GM21619 (cell line): ENCODE measurements at regions not wholly inside any gene's neighbourhood (a gene's known extent, or its start where the extent isn't known, plus 50 kb on each side); places are given as distances from the start of the nearest gene placed in this dataset.

Source experiments
- ATAC-seq: cut with Tn5 transposase; IDR thresholded peaks from one replicate; pipeline ENCODE4 v1.9.1; 2021; ENCODE audit not compliant: unreplicated experiment

DNA sequence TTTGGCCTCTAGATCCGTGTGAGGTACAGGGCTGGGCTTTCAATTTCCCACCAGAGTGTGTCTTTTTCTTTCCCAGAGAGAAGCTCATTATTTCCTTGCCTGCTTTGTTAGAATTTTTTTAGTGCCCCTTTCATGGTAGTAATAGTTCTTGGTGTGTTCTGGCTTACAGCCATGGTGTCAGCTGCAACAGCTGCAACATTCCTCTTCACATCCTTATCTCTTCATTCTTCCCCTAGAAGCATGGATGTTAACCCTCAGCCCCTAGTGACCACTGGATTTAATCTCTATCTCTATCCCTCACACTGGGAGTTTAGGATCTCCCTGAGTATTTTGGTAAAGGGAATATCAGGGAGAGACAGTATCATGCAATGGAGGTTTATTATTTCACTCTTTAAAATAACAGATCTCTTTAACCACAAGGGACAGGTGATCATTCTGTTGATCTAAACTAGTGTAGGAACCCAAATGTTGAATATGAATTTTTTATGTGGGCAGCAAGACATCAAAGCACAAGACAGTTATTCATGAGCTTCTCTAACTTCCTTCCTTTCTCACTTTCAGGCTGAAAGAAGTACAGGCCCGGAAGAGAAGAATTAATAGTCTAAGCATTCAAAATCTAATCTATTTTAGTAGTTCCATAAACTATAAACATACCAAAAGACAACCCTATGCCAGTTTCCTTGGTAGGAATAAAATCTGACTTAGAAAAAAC lies 160.2 kb downstream of the FAM170A start:
- no peak for ATAC-seq

DNA sequence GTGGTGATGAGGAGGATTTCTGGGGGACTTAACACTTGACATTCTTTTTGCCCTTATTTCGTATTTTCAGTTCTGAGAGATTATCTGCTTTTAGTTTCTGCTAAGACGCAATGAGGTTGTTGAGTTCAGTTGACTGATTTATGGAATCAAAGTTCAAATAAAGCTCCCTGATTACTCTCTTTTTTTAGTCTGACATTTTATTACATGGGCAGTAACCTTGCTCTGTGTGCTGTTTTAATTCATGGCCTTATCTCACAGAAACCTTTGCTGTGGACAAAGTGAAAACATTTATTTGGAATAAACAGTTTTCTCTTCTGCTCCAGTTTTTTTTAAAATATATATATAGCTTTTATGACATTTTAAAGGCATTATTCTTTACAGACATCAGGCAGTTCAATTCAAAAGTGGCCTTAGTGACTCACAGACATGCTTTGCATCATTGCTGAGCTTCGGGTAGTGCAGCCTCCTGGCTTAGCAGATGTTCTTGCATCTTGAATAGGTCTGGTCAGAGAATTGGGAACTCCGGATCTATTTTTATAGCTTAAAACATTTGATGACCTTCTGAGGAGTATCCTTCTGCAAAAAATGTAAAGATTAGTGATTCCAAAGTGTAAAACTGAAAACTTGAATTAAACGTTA lies 162.9 kb downstream of the FAM170A start:
- no peak for ATAC-seq

DNA sequence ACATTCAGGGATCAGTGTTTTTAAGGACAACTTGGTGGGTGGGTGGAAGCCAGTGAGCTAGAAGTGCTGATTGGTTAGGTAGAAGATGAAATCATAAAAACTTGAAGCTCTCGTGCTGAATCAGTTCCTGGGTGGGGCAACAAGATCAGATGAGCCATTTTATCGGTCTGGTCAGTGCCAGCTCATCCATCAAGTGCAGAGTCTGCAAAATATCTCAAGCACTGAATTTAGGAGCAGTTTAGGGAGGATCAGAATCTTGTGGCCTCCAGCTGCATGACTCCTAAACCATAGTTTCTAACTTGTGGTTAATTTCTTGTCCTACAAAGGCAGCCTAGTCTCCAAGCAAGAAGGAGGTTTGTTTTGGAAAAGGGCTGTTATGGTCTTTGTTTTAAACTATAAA lies 166.4 kb downstream of the FAM170A start:
- ATAC-seq, result no peak

DNA sequence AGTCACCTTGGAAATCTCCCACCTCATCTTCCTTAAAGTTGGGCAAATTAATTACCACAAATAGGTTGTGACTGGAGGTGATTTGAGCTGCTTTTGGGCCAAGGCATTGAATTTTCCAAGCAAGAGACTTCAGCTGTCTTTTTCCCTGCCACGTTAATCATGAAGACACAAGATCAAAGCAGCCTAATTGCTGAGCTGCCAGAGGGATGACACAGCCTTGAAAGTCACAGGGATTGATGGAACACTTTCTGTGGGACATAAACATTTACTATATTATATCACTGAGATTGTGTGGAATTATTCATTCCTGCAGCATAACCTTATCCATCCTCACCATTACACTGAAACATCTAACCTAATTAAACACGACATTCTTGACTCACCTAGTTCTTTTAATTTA lies 172.2 kb downstream of the FAM170A start:
- ATAC-seq, result no peak

DNA sequence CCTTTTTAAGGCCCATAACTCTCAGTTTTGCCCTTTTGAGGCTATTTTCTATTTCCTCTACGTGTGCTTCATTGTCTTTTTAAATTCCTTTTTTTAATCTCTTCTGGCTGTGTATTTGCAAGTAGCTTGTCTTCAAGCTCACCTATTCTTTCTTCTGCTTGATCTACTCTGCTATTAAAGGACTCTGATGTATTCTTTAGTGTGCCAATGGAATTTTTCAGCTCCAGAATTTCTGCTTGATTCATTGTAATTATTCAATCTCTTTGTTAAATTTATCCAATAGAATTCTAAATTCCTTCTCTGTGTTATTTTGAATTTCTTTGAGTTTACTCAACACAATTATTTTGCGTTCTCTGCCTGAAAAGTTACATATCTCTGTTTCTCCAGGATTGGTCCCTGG lies 178.7 kb downstream of the FAM170A start:
- no peak for ATAC-seq

DNA sequence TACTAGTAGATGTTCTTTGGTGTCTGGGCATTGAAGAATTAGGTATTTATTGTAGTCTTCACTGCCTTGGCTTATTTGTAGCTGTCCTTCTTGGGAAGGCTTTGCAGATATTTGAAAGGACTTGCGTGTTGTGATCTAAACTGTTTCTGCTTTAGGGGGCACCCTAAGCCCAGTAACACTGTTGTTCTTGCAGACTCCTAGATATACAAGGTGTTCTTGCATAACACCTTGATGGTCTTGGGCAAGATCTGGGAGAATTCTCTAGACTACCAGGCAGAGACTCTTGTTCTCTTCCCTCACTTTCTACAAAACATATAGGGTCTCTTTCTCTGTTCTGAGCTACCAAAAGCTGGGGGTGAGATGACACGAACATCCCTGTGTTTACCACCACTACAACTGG lies 179.1 kb downstream of the FAM170A start:
- no peak for ATAC-seq

DNA sequence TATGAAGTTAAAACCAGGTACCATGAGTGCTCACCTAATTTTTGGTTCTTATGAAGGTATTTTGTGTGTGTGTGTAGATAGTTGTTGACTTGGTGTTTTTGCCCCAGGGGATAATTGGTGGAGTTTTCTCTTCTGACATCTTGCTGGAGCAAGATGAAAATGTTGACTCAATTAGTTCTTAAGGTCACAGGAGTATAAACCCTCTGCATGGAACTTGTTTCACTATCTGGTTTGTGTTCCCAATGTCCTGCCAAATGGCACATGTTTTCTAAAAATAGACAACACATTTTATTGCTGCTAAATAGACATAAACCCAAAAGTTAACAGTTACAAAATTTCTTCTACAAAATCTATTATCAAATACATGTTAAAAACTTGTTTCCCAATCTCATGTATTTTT lies 180.9 kb downstream of the FAM170A start:
- ATAC-seq, result no peak

DNA sequence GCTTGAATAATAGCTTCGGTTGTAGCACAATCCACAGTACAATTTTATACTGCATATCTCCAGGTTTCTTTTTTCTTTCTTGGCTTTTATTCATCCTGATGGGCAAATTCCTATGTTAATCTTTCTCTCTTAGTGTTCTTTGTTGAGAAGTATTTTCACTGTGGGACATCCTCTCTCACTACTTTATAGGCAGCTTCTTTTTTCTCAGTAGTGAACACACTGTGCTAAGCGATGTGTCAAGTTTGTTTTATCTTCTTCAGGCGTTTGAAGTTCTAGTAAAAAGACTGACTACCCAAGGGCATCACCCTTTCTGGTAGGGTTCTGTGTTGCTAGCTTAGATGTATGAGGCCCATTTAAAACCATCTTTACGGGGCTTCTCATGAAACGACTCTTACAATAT lies 182.1 kb downstream of the FAM170A start:
- ATAC-seq, result no peak

DNA sequence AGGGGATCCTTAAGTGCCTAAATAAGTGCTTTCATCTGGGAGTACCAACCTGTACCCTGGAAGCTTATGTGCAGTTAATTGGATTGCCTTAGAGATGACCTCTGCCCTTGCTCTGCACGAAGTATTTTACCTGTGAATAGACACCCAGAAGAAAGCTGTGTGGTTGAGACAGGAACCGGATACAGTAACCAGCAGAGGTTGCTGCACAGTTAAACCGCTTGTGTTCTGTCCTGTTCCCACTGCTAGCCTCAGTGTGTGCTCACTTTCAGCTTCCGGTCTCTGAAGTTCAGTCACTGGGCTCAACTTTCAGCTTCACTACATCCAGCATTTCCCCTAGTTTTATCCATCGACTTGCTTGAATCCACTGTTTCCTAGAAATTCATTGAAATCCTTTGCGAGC lies 185.3 kb downstream of the FAM170A start:
- ATAC-seq, result no peak

DNA sequence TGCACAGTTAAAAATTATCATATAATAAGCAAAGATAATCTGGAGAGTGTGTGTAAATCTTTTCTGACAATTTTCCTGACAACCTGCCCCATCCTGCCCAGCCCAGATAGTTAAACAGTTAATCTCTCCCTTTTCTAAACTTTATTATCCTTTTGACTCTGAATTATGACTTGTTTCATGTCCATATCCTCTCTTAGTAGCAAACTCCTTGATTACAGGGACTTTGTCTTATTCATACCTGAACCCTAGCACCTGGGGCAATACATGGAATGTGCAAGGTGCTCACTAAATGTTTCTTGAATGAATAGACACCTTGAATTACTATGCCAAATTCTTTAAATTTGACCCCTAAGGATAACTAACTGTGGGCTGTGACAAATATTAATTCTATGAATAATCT lies 186.7 kb downstream of the FAM170A start:
- no peak for ATAC-seq

DNA sequence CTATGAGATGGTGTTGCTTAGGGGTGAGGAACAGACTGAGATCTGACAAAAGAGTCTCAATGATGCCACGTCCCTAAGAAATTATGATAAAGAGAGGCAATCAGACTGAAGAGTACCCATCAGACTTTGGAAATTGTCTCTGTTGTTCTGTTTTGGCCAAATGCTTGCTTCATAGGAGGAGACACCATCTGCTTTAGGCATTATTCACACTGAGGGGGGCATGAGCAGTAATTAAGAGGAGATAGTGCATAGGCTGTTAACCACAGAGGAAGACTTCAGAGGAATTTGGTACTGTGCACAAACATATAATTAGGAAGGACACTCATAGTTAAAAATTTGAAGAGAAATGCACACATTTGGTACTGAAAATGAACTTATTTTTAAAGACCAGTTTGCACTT lies 190.7 kb downstream of the FAM170A start:
- ATAC-seq, result no peak

DNA sequence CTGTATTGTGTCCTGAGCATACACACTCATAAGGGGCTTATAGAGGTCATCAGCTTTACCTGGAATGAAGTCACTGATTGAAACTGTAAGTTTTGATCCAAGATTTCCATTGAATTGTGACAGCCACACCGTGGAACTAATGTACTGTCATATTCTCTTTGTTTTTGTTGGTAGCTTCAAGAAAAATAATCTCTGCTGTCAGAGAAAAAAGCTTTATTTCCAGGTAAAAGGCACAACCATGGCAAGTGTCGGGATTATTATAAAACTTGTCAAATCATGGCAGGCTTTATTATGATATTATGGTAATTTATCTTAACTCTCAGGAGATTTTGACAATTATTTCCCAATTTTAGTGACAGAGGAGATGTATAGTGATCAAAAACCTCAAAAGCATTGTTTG lies 191.2 kb downstream of the FAM170A start:
- ATAC-seq, result no peak

DNA sequence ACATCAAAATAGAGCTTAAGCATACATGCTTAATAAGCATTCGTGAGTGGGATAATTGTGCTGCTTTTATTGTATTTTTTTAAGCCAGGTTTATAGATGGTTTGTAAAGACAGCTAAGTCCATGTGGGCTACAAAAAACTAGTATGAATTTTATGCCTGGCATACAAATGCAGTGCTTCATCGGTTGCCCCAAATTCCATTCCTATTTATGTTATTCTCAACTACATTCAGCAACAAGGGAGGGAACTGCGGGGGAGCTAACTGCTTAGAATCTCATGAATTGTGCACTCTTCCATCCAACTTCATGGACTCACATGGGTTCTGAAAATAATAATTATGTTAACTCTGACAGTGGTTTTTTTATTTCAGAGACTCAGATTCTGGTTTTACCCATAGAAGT lies 199.2 kb downstream of the FAM170A start:
- no peak for ATAC-seq

DNA sequence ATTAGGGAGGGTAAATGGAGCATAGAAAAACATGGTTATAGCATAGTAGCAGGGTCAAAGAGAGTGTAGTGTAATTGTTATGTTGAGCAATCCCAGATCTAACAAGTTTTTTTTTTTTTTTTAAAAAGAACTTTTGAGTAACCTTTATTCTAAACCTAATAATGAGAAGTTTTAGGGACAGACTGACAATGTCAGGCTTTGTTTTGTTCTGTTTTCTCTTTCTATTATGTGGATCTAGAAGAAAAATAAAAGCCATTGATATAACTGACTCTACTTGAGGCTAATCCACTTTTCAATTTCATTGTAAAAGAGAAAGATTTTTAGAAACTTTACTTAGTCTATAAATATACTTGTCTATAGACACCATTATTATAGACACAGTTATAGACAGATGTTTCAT lies 200.0 kb downstream of the FAM170A start:
- ATAC-seq, result no peak

DNA sequence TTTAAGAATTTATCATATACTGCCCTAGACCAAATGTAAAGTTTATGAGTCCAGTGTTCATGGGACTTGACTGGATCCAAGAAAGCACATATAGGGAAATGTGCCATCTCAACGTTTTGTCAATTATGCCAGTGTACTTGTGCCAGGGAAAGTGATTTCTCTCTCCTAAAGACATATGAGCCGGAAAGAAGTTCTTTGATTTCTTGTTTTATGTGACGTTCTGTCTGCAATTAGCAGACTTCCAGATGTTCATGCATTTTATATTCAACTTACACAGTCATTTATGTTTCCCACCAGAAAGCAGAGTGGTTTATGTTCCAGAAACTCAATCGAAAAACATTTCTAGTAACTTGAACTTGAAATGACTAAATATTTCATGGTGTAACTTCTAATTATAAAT lies 203.8 kb downstream of the FAM170A start:
- ATAC-seq, result no peak

DNA sequence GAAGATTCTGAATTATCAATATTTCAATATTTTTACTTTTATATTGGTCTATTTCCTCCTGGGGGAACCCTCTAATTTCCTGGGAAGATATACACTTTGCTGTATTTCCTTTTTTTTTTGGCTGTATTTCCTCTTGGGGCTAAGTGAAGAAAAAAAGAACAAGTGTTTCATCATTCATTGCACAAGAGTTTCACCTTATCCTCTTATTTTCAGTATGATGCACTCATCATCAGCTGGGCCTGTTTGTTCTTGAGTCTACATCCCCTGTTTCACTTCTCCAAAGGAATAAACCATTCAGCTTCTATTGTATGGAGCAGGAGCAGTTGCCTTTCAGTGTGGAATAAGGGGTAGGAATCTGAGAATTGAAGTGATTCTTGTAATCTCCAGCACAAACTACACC lies 210.8 kb downstream of the FAM170A start:
- no peak for ATAC-seq

DNA sequence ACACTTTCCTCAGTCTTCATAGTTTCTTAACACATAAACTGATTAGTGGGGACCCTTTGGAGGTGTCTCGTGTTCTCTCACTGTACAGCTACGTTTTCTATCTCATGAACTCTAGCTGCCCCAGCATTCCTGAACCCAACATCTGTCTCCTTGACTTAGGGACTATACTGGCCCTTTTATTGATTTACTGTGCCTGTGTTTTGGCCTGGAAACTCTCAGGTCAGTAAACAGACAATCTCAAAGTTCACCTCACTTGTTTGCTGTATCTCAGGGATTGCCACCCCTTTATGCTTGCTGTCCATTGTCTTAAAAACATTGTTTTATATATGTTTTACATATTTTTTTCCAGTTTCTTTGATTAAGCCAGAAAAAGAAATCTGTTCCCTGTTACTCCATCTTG lies 222.8 kb downstream of the FAM170A start:
- no peak for ATAC-seq

DNA sequence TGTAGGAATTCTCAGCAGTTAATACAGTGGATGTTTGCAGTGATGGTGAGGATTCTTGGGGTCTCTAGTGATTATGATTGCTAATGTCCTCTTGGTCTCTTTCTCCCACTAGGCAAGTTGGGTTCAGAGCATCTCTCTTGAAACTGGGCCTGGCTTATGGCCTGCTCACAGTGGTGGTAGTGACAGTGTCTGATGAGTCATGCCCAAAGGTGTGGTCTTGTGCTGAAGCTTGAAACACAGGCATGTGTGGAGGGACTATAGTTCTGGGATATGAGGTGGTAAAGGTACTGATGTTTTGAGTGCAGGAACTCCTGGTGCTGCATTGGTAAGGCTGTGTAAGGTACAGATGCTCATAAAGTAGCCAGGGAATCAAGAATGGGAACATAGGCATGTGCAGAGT lies 231.1 kb downstream of the FAM170A start:
- ATAC-seq, result no peak

DNA sequence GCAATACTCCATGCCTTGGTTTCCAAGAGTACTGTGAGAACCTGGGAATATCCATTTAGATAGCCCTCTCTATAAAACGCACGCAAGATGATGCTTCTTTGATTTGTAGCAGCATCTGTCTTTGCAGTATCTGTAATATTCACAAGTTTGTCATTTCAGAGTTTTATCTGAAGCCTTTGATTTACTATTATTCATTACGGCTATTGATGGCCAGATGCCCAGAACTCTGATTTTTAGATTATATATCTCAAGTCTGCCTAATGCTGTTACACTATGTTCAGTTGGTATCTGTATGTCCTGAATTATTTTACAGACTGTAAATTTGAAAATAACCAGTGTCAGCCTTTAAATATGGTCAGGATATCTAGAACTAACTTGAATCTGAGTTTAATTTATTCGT lies 233.3 kb downstream of the FAM170A start:
- no peak for ATAC-seq

DNA sequence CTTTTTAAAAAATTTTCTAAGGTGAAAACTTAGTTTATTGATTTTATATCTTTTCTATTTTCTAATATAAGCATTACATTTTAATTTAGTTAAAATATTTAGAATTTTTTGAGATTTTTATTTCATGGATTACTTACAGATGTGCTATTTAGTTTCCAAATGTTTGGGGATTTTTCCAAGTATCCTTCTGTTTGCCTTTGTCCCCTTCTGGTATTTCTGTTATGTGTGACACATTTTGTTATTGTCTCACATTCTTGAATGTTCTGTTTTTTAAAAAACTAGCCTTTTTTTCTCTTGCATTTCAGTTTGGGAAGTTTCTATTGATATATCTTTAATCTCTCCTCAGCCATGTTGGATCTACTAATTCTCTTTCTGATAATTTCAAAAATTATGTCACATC lies 234.9 kb downstream of the FAM170A start:
- no peak for ATAC-seq

DNA sequence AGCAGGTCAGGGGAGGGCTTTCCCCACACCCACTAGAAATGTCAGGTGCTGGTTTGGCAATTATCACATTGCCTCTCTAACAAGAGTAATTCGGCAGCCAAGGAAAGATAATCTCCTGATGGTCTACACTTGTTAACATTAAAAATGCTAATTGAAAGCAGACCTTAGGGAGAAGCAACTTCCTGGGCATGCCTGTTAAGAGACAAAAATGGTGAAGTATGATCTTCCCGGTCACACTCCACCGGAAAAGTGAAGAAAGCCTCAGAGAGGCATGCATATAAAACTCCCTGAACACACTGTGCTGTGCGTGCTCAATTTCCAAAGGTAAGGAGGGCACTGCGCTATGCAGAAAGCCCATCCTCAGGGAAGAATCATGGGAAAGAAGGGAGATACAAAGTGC lies 244.3 kb downstream of the FAM170A start:
- ATAC-seq, result no peak

DNA sequence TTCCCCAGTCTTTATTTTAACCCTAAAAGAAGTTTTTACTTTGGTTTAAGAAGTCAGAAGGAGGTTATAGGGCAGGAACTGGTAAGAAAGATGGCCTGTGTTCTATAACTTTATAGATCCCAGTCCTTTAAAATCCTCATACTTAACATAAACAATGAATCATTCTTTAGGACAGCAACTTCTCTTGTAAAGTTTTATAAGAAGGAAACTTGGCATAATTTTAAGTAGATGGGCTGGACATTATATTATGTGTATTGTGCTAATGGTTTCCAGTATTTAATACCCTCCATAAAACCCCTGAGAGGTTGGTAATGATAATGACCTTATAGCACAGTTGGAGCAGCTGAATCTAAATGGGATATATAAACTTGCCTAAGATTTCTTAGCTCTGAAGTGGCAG lies 247.2 kb downstream of the FAM170A start:
- no peak for ATAC-seq

DNA sequence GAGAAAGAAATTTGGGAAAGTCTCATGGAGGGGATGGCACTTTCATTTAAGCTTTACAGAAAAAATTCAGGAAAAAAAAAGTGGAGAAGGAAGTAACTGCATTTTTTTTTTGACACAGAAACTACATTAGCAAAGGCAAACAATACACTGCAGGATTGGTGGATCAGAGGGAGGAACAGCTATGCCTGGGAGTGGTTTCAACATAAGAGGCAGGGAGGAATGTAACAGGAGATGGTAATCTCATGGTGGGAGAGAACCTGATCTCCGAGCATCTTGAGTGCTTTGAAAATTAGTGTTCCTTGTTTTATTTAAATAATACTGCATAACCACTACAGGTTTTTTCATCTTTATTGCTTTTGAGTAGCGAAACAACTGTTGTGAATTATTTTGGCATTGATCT lies 249.4 kb downstream of the FAM170A start:
- ATAC-seq, result no peak
